ENCODE measurements at regions not wholly inside any gene's neighbourhood (a gene's known extent, or its start where the extent isn't known, plus 50 kb on each side); places are given as distances from the start of the nearest gene placed in this dataset.

DNA sequence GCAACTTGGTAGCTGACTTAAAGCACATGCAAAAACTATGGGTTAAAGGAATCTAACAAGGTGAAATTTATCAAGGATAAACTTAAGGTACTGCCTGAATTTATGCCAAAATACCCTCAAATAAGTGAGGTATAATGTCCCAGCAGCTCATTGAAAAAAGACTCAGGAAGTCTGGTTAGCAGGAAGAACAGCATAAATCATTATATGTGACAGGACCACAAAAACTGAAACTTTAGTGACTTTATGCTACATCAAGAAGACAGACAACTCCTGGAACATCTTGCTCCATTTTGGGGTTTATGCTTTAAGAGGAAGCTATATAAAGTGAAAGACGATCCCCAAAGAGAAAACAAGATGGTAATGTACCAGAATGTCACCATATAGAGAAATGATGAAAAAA is 282.4 kb upstream of the ZNF462 start:
- H3K9me3 ChIP-seq, result peaks cover 0 to 23% (median 3%) of the 10 kb centered on the region in 12 donors
- no peak overlapping the region for H3K4me3 ChIP-seq
- no peak overlapping the region for H3K27ac ChIP-seq
- intact Hi-C loops (cut with DNase I), result no loop called here
- H3K27me3 ChIP-seq, result no peaks in the 10 kb centered on the region
- WGBS, 4 donors, result 71 to 82% (median 76%) methylated on average over 1 of the region's 1 CpG
- DNase-seq (no peak), ATAC-seq (no peak)
- H3K36me3 ChIP-seq, result no peaks in the 10 kb centered on the region
- TF ChIP-seq CTCF (IDR thresholded peaks at IDR 0.05) (no peak), POLR2A (IDR thresholded peaks at IDR 0.05) (no peak)
- H3K4me1 ChIP-seq, result no peaks in the 10 kb centered on the region

DNA sequence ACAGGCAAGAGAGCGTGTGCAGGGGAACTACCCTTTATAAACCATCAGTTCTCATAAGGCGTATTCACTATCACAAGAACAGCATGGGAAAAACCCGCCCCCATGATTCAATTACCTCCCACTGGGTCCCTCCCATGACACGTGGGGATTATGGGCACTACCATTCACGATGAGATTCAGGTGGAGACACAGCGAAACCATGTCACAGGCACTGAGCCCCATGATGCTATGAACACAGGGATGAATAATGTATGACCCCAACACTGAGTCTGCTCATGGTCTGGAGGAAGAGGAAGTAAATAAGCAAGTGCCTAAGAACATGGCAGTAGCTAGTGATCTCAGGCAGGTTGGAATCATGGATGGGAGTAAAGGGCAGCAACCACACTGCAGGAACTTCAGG is 281.0 kb upstream of the ZNF462 start:
- intact Hi-C loops (cut with DNase I), result no loop called here
- Histone ChIP-seq H3K4me1 (no peaks in the 10 kb centered on the region), H3K36me3 (no peaks in the 10 kb centered on the region), H3K27ac (no peak overlapping the region), H3K4me3 (no peak overlapping the region), H3K9me3 (peaks cover 0 to 23% (median 3%) of the 10 kb centered on the region in 12 donors), H3K27me3 (no peaks in the 10 kb centered on the region)
- DNase-seq, result no peak
- TF ChIP-seq CTCF (IDR thresholded peaks at IDR 0.05) (no peak), POLR2A (IDR thresholded peaks at IDR 0.05) (no peak)
- ATAC-seq, result no peak
- WGBS, 4 donors, result 91 to 96% (median 93%) methylated on average over 6 of the region's 6 CpGs

GRCh38 chr9:106583751-106584150 is 279.2 kb upstream of the ZNF462 start:
- DNase-seq (no peak), ATAC-seq (no peak)
- no peaks in the 10 kb centered on the region for H3K36me3 ChIP-seq
- intact Hi-C loops (cut with DNase I), result no loop called here
- TF ChIP-seq POLR2A (IDR thresholded peaks at IDR 0.05) (no peak), CTCF (IDR thresholded peaks at IDR 0.05) (no peak)
- peaks cover 0 to 13% (median 1%) of the 10 kb centered on the region in 12 donors for H3K9me3 ChIP-seq
- no peak overlapping the region for H3K4me3 ChIP-seq
- H3K27ac ChIP-seq, result no peak overlapping the region
- H3K27me3 ChIP-seq, result no peaks in the 10 kb centered on the region
- no peaks in the 10 kb centered on the region for H3K4me1 ChIP-seq

DNA sequence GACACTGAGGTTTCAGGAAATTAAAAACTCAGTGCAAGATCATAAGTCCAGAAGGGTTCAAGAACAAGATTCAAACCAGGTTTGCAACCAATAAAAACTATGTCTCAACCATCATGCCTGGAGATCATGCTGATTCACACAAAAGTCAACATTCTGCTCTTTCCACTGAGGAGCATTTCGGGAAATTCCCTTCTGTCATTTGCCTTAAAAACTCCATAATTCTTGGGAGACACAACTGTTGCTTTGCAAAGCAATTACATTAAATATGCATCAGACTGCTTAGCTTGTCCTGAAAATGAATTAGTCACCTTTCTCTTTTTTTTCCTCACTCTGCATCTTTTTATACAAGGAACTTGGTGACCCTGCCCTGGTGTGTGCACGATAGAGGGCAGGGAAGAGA is 275.9 kb upstream of the ZNF462 start:
- Histone ChIP-seq H3K4me3 (no peak overlapping the region), H3K27me3 (no peaks in the 10 kb centered on the region), H3K4me1 (no peaks in the 10 kb centered on the region), H3K27ac (no peak overlapping the region), H3K9me3 (peaks cover 0 to 3% (median 0%) of the 10 kb centered on the region in 12 donors), H3K36me3 (no peaks in the 10 kb centered on the region)
- 85 to 93% (median 90%) methylated on average over 2 of the region's 2 CpGs for WGBS, 4 donors
- TF ChIP-seq CTCF (IDR thresholded peaks at IDR 0.05), result no peak
- DNase-seq, result no peak
- ATAC-seq, result no peak
- intact Hi-C loops (cut with DNase I), result loop anchor here in 1 of 10 donors (2.0 kb wide), 1 partner anchor 66 kb away; no protein-coding TSS in a partner anchor

All from heart left ventricle (tissue), 16 donors.